C4-2B (cell line): ENCODE measurements at regions not wholly inside any gene's neighbourhood (a gene's known extent, or its start where the extent isn't known, plus 50 kb on each side); places are given as distances from the start of the nearest gene placed in this dataset.

Experiments
- CTCF ChIP-seq: fragments of 450-650 bp; conservative IDR thresholded peaks from 2 replicates; pipeline ENCODE4 v1.5.1; 2017; ENCODE audit warnings: mild to moderate bottlenecking
- ZFX ChIP-seq: fragments of 450-650 bp; IDR thresholded peaks from 2 replicates; pipeline ENCODE4 v1.6.1; 2017

GRCh38 chr3:67821135-67821534 lies 166.7 kb upstream of the SUCLG2 start:
- no peak for TF ChIP-seq CTCF
- no peak for TF ChIP-seq ZFX
